ENCODE measurements at regions not wholly inside any gene's neighbourhood (a gene's known extent, or its start where the extent isn't known, plus 50 kb on each side); places are given as distances from the start of the nearest gene placed in this dataset.

DNA sequence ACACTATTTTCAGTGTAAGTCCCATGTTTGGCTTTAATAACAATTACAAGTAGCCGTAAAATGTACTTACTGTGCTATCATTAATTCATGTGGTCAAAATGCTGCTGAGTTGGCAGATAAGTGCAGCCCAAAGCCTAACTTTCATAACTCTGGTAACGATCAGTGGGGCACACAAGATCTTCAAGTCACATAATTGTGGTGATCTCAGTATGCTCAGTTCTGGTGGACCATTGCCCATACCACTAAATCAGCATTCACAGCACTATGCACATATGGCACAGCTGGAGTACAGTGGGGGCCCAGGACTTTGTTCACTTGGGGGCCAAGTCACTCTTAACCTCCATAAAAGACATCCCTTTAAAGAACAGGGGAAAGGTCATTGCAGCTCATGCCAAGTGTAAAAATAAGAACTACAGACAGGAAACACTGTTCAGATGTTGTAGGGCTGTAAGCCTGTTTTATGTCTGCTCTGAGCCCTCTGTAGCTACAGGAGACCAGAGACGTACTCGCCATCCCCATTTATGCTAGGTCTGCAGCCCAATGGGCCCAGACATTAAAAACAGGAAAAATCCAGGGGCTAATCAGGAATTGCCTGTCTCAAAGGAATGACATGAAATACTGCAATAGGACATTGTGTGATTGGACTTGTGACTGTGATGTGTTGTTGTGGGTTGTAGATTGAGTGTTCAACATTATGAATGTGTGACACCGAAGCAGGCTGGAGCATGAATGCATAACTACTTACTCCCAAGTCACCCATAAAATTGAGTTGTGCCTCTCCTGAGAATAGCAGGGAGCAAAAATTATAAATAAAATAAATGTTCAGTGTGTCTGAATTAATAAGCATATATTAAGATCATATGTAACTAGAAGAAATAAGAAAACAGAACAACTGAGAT lies 282.5 kb upstream of the EPHA3 start:
- no peak for DNase-seq (ENCODE audit: low read depth)
- no peak overlapping the region for H3K4me3 ChIP-seq (ENCODE audit: low read depth, low read length)
- TF ChIP-seq, protein P1, sequence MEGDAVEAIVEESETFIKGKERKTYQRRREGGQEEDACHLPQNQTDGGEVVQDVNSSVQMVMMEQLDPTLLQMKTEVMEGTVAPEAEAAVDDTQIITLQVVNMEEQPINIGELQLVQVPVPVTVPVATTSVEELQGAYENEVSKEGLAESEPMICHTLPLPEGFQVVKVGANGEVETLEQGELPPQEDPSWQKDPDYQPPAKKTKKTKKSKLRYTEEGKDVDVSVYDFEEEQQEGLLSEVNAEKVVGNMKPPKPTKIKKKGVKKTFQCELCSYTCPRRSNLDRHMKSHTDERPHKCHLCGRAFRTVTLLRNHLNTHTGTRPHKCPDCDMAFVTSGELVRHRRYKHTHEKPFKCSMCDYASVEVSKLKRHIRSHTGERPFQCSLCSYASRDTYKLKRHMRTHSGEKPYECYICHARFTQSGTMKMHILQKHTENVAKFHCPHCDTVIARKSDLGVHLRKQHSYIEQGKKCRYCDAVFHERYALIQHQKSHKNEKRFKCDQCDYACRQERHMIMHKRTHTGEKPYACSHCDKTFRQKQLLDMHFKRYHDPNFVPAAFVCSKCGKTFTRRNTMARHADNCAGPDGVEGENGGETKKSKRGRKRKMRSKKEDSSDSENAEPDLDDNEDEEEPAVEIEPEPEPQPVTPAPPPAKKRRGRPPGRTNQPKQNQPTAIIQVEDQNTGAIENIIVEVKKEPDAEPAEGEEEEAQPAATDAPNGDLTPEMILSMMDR (IDR thresholded peaks at IDR 0.05; ENCODE audit: insufficient read depth, low read depth, low read length, missing control alignments): no peak

DNA sequence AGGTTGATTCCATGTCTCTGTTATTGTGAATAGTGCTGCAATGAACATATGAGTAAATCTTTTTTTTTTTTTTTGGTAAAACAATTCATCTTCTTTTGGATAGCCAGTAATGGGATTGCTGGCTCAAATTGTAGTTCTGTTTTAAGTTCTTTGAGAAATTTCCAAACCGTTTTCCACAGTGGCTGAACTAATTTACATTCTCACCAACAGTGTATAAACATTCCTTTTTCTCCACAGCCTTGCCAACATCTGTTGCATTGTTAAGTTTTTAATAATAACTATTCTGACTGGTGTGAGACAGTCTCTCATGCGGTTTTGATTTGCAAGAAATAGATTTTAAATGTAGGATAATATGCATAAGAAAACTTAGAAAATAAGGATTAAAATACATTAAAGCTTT lies 279.0 kb upstream of the EPHA3 start:
- TF ChIP-seq, protein P1 (IDR thresholded peaks at IDR 0.05; ENCODE audit: insufficient read depth, low read depth, low read length, missing control alignments): no peak
- DNase-seq (ENCODE audit: low read depth): no peak

DNA sequence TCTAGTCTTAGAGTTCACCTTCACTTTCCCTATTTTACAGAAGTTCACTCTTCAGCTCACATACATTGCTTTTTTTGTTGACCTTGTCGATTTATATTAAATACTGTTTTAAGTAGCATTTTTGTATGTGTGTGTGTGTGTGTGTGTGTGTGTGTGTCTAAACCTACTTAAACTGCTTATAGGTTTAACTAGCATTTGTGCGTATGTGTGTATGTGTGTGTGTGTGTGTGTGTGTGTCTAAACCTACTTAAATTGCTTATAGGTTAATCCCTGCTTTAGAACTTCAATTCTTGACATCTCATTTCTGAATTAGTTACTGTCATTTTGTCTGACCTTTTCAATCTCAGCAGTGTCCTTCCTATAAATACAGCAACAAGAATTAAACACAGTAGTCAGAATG lies 254.8 kb upstream of the EPHA3 start:
- TF ChIP-seq, protein P1 (IDR thresholded peaks at IDR 0.05; ENCODE audit: insufficient read depth, low read depth, low read length, missing control alignments): no peak
- no peak overlapping the region for H3K4me3 ChIP-seq (ENCODE audit: low read depth, low read length)
- no peak for DNase-seq (ENCODE audit: low read depth)

More for the DNA sequence above, 279.0 kb upstream of the EPHA3 start:
- H3K4me3 ChIP-seq (ENCODE audit: low read depth, low read length): no peak overlapping the region

DNA sequence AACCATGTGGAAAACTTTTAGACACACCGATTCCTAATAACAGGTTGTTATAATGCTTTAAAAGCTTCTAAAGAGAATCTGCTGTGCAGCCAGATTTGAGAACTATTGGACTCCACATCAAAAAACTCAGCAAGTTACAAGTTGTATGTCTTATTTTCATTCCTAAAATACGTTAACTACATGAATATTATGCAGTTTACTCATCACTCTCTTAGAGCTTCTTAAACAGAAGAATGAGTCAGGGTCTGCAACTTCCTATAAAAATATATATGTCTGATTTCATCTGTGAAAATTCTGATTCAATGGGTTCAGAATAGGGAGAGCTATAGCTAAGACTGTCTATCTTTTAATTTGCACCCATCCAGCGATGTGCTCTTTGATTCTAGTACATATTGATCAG lies 244.2 kb upstream of the EPHA3 start:
- no peak for DNase-seq (ENCODE audit: low read depth)
- TF ChIP-seq, protein P1 (IDR thresholded peaks at IDR 0.05; ENCODE audit: insufficient read depth, low read depth, low read length, missing control alignments): no peak
- H3K4me3 ChIP-seq (ENCODE audit: low read depth, low read length): no peak overlapping the region

DNA sequence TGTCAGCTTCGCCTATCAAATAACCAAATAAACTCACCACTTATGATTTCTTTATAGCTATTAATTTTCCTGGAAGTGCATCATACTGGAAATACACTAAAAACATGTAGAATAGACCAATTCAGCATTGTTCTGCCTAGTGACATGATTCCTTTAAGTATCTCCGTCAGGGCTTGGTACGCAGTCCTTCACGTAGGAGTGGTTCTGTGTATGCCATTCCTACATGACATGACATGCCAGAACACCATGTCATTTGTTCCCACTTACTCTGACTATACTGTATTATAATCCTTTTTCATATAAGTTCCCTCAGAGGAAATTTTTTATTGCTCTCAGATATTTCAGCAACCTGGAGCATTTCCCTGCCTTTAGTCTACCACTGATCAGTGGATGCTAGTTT lies 230.7 kb upstream of the EPHA3 start:
- DNase-seq (ENCODE audit: low read depth): no peak
- TF ChIP-seq, protein P1 (IDR thresholded peaks at IDR 0.05; ENCODE audit: insufficient read depth, low read depth, low read length, missing control alignments): no peak

DNA sequence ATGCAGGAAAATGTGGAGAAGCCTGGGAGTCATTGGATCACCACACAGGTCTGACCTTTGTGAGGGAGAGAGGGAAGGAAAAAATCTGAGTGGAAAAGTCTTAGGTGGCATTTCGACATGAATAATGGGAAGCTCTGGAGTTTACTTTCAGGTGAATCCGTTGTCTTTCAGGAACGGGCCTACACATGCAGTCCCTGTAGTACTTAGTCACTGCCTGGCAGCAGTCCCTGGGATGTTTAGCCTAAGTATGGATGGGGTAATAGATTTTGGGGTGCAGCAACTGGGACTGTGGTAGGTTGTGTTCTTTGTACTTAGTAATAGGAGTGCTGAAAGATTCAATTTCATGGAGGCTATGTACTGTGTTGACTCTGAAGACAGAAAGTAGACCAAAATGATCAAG lies 227.5 kb upstream of the EPHA3 start:
- no peak for DNase-seq (ENCODE audit: low read depth)
- TF ChIP-seq, protein P1 (IDR thresholded peaks at IDR 0.05; ENCODE audit: insufficient read depth, low read depth, low read length, missing control alignments): no peak

More for the DNA sequence above, 230.7 kb upstream of the EPHA3 start:
- no peak overlapping the region for H3K4me3 ChIP-seq (ENCODE audit: low read depth, low read length)

More for the DNA sequence above, 227.5 kb upstream of the EPHA3 start:
- no peak overlapping the region for H3K4me3 ChIP-seq (ENCODE audit: low read depth, low read length)
